CD14-positive monocyte (primary cell): ENCODE measurements at regions not wholly inside any gene's neighbourhood (a gene's known extent, or its start where the extent isn't known, plus 50 kb on each side); places are given as distances from the start of the nearest gene placed in this dataset.

Experiments
- DNase-seq, 3 donors: peaks; one replicate each; pipeline ENCODE4 v3.0.0-alpha.2; 2011 to 2022
- H2AFZ ChIP-seq: 2 replicates; pipeline ENCODE4 v1.6.0; 2012; ENCODE audit warnings: mild to moderate bottlenecking, low read depth, low read length, inconsistent platforms; ENCODE audit not compliant: insufficient read depth, poor library complexity, severe bottlenecking
- H3K27ac ChIP-seq, 2 donors: 1 replicate in 1 of 2; 2 replicates in 1 of 2; pipeline ENCODE4 v1.5.1; 2012 to 2013; ENCODE audit warnings: low read length in 2 of 2, control low read depth in 1 of 2, inconsistent platforms in 1 of 2, low read depth in 1 of 2, mild to moderate bottlenecking in 1 of 2
- H3K27me3 ChIP-seq, 2 donors: one replicate each; pipeline versions ENCODE4 v1.6.0 to v1.6.1; 2011 to 2013; ENCODE audit warnings: low read length in 2 of 2; ENCODE audit not compliant: control insufficient read depth in 2 of 2, insufficient read depth in 2 of 2
- H3K36me3 ChIP-seq, 2 donors: replicated peaks in 1 of 2; 1 replicate in 1 of 2; 2 replicates in 1 of 2; pipeline versions ENCODE4 v1.5.1 to v1.6.1; 2012 to 2013; ENCODE audit warnings: low read length in 2 of 2, control low read depth in 1 of 2, inconsistent platforms in 1 of 2, mild to moderate bottlenecking in 1 of 2; ENCODE audit not compliant: insufficient read depth in 2 of 2, control insufficient read depth in 1 of 2
- H3K4me1 ChIP-seq, 2 donors: 1 replicate in 1 of 2; 2 replicates in 1 of 2; pipeline versions ENCODE4 v1.5.1 to v1.6.1; 2012 to 2013; ENCODE audit warnings: low read length in 2 of 2, control low read depth in 1 of 2, inconsistent platforms in 1 of 2, mild to moderate bottlenecking in 1 of 2, moderate library complexity in 1 of 2; ENCODE audit not compliant: insufficient read depth in 2 of 2, control insufficient read depth in 1 of 2
- H3K4me2 ChIP-seq: replicated peaks from 2 replicates; pipeline ENCODE3; 2012; ENCODE audit warnings: low read length, moderate library complexity, mild to moderate bottlenecking; ENCODE audit not compliant: poor library complexity, severe bottlenecking; ENCODE audit errors: extremely low read depth
- H3K4me3 ChIP-seq, 3 experiments: fragments of 200-600 bp in 1 of 3; sonication (generic) in 1 of 3; replicated peaks in 1 of 3; 1 replicate in 2 of 3; 2 replicates in 1 of 3; pipeline ENCODE4 v1.5.1; 2011 to 2013; ENCODE audit warnings: low read length in 3 of 3, mild to moderate bottlenecking in 3 of 3, control low read depth in 2 of 3, low read depth in 2 of 3, inconsistent platforms in 1 of 3, moderate library complexity in 1 of 3
- H3K79me2 ChIP-seq: 2 replicates; pipeline ENCODE4 v1.6.0; 2012; ENCODE audit warnings: mild to moderate bottlenecking, control low read depth, inconsistent platforms, low read length, moderate library complexity; ENCODE audit not compliant: insufficient read depth
- H3K9ac ChIP-seq: 2 replicates; pipeline ENCODE4 v1.6.0; 2017; ENCODE audit warnings: low read length, mild to moderate bottlenecking; ENCODE audit not compliant: insufficient read depth, poor library complexity, severe bottlenecking
- H3K9me3 ChIP-seq, 2 donors: replicated peaks in 1 of 2; 1 replicate in 1 of 2; 2 replicates in 1 of 2; pipeline versions ENCODE4 v1.5.1 to v1.6.1; 2012 to 2013; ENCODE audit warnings: low read length in 2 of 2, control low read depth in 1 of 2; ENCODE audit not compliant: control insufficient read depth in 1 of 2, insufficient read depth in 1 of 2
- H4K20me1 ChIP-seq: 2 replicates; pipeline ENCODE4 v1.6.0; 2012; ENCODE audit warnings: mild to moderate bottlenecking, low read length, control low read depth, moderate library complexity; ENCODE audit not compliant: insufficient read depth
- H3K27ac Mint-ChIP-seq, 7 donors: one replicate each; pipeline ENCODE4 v1.8.0; 2020; ENCODE audit warnings: mild to moderate bottlenecking in 7 of 7, mixed read lengths in 7 of 7, moderate library complexity in 6 of 7, inconsistent platforms in 2 of 7
- H3K27me3 Mint-ChIP-seq, 3 donors: one replicate each; pipeline ENCODE4 v1.8.0; 2021 to 2022; ENCODE audit warnings: low read depth in 3 of 3, mild to moderate bottlenecking in 3 of 3, mixed read lengths in 3 of 3, moderate library complexity in 3 of 3, inconsistent platforms in 1 of 3
- H3K36me3 Mint-ChIP-seq, 2 donors: one replicate each; pipeline ENCODE4 v1.8.0; 2020; ENCODE audit warnings: mixed read lengths in 2 of 2, inconsistent platforms in 1 of 2, mild to moderate bottlenecking in 1 of 2
- H3K4me1 Mint-ChIP-seq: one replicate; pipeline ENCODE4 v1.8.0; 2020; ENCODE audit warnings: mild to moderate bottlenecking, mixed read lengths
- H3K4me3 Mint-ChIP-seq, 2 donors: one replicate each; pipeline ENCODE4 v1.8.0; 2020; ENCODE audit warnings: mild to moderate bottlenecking in 2 of 2, mixed read lengths in 2 of 2, moderate library complexity in 1 of 2
- H3K9me3 Mint-ChIP-seq, 7 donors: one replicate each; pipeline ENCODE4 v1.8.0; 2020 to 2022; ENCODE audit warnings: mixed read lengths in 7 of 7, mild to moderate bottlenecking in 6 of 7, moderate library complexity in 6 of 7, inconsistent platforms in 2 of 7
- CTCF ChIP-seq: fragments of 200-600 bp; IDR thresholded peaks from one replicate; pipeline ENCODE4 v1.8.0; 2022; ENCODE audit warnings: antibody characterized with exemption, mild to moderate bottlenecking
- WGBS: methylation state at CpG from one replicate; pipeline ENCODE4 v1.1.5; 2013; ENCODE audit warnings: missing lambda C conversion rate; ENCODE audit not compliant: insufficient coverage; 5-methylcytosine and 5-hydroxymethylcytosine counted together
- intact Hi-C, 2 donors: fragments of 100-400 bp; cut with micrococcal nuclease; formaldehyde crosslinking; loops; one replicate each; pipeline versions ENCODE4 v1.15.0 to v1.15.1; 2023

GRCh38 chr2:133988316-133988891, 265.5 kb upstream of the MGAT5 start:
- H3K9ac ChIP-seq, result no peak overlapping the region
- no peaks in the 10 kb centered on the region for H4K20me1 ChIP-seq
- H2AFZ ChIP-seq, result no peak overlapping the region
- Mint-ChIP-seq H3K27ac (no peak overlapping the region), H3K9me3 (peaks cover 0 to 11% (median 8%) of the 10 kb centered on the region in 7 donors), H3K27me3 (peaks cover 3 to 8% (median 7%) of the 10 kb centered on the region in 3 donors), H3K4me3 (no peak overlapping the region), H3K36me3 (no peaks in the 10 kb centered on the region), H3K4me1 (no peaks in the 10 kb centered on the region)
- peaks cover 0 to 2% of the 10 kb centered on the region in 2 donors for H3K9me3 ChIP-seq
- no peak for TF ChIP-seq CTCF
- H3K4me1 ChIP-seq, result no peaks in the 10 kb centered on the region
- no peak overlapping the region for H3K27ac ChIP-seq
- no peaks in the 10 kb centered on the region for H3K27me3 ChIP-seq
- intact Hi-C loops, result no loop called here
- no peaks in the 10 kb centered on the region for H3K36me3 ChIP-seq
- 96% methylated on average over 10 of the region's 12 CpGs for WGBS
- H3K79me2 ChIP-seq, result no peaks in the 10 kb centered on the region
- DNase-seq, result no peak
- no peak overlapping the region for H3K4me2 ChIP-seq
- no peak overlapping the region for H3K4me3 ChIP-seq

- no peak overlapping the region for H3K4me3 ChIP-seq
- H3K27me3 ChIP-seq, result no peaks in the 10 kb centered on the region
- no peaks in the 10 kb centered on the region for H3K79me2 ChIP-seq
- intact Hi-C loops, result no loop called here
- H3K4me2 ChIP-seq, result no peak overlapping the region
- no peaks in the 10 kb centered on the region for H4K20me1 ChIP-seq
- H3K27me3 Mint-ChIP-seq, result peaks cover 3 to 8% (median 4%) of the 10 kb centered on the region in 3 donors
- H3K4me1 Mint-ChIP-seq, result no peaks in the 10 kb centered on the region
- H3K27ac ChIP-seq, result no peak overlapping the region
- no peak overlapping the region for H3K4me3 Mint-ChIP-seq
- H3K9me3 ChIP-seq, result no peaks in the 10 kb centered on the region
- no peak for DNase-seq
- no peaks in the 10 kb centered on the region for H3K4me1 ChIP-seq
- 86% methylated on average over 3 of the region's 3 CpGs for WGBS
- H3K36me3 ChIP-seq, result no peaks in the 10 kb centered on the region
- no peak overlapping the region for H3K27ac Mint-ChIP-seq
- peaks cover 0 to 8% (median 3%) of the 10 kb centered on the region in 7 donors for H3K9me3 Mint-ChIP-seq
- no peak overlapping the region for H3K9ac ChIP-seq
- H2AFZ ChIP-seq, result no peak overlapping the region
- TF ChIP-seq CTCF, result no peak
- no peaks in the 10 kb centered on the region for H3K36me3 Mint-ChIP-seq
Measured at GRCh38 chr2:133991606-133992168, 262.2 kb upstream of the MGAT5 start.
